ENCODE measurements at regions not wholly inside any gene's neighbourhood (a gene's known extent, or its start where the extent isn't known, plus 50 kb on each side); places are given as distances from the start of the nearest gene placed in this dataset.

DNA sequence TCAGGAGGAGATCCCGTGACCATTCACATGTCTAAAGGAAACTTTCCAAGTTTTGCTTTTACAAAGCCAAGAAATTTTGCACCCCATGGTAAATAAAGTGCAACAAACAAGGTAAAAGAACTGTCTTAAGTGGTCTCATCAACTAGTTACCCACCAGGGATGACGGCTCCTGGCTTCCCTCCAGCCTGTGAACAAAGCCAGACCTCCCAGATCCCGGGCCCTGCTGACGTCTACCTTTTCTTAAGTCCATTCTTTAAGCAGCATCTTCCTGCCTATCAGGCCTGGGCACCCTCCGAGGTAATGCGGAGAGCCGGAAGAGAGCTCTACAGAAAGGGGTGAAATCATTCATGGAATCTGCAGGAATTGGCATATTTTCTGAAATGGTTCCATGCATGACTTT, 58.0 kb upstream of the DAAM1 start:
- Histone ChIP-seq H3K9me3 (ENCODE audit: low read length) (no peaks in the 10 kb centered on the region), H4K20me1 (ENCODE audit: insufficient read depth, low read length) (no peaks in the 10 kb centered on the region), H3K27me3 (ENCODE audit: insufficient read depth, low read length) (no peaks in the 10 kb centered on the region), H3K4me2 (ENCODE audit: low read length) (no peak overlapping the region), H3K4me1 (ENCODE audit: insufficient read depth, low read length, severe bottlenecking) (peaks cover 29% of the 10 kb centered on the region), H3K4me3 (ENCODE audit: low read depth, low read length, poor library complexity, severe bottlenecking) (no peak overlapping the region), H3K9ac (ENCODE audit: low read length) (no peak overlapping the region), H3K27ac (ENCODE audit: low read depth, low read length, poor library complexity, severe bottlenecking) (no peak overlapping the region), H3K79me2 (ENCODE audit: insufficient read depth, low read length) (no peaks in the 10 kb centered on the region), H3K36me3 (ENCODE audit: insufficient read depth, low read length) (no peaks in the 10 kb centered on the region), H2AFZ (ENCODE audit: low read length) (no peak overlapping the region; the same call in 1 of the 2 replicates), H3F3A (ENCODE audit: insufficient read depth, low read length) (no peaks in the 10 kb centered on the region), H3K9me2 (ENCODE audit: low read depth, low read length) (no peaks in the 10 kb centered on the region)
- TF ChIP-seq, protein P1, sequence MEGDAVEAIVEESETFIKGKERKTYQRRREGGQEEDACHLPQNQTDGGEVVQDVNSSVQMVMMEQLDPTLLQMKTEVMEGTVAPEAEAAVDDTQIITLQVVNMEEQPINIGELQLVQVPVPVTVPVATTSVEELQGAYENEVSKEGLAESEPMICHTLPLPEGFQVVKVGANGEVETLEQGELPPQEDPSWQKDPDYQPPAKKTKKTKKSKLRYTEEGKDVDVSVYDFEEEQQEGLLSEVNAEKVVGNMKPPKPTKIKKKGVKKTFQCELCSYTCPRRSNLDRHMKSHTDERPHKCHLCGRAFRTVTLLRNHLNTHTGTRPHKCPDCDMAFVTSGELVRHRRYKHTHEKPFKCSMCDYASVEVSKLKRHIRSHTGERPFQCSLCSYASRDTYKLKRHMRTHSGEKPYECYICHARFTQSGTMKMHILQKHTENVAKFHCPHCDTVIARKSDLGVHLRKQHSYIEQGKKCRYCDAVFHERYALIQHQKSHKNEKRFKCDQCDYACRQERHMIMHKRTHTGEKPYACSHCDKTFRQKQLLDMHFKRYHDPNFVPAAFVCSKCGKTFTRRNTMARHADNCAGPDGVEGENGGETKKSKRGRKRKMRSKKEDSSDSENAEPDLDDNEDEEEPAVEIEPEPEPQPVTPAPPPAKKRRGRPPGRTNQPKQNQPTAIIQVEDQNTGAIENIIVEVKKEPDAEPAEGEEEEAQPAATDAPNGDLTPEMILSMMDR (IDR thresholded peaks at IDR 0.05; ENCODE audit: low read length) = no peak
- no peak for TF ChIP-seq EZH2 (IDR thresholded peaks at IDR 0.05; ENCODE audit: borderline replicate concordance, low read length)

DNA sequence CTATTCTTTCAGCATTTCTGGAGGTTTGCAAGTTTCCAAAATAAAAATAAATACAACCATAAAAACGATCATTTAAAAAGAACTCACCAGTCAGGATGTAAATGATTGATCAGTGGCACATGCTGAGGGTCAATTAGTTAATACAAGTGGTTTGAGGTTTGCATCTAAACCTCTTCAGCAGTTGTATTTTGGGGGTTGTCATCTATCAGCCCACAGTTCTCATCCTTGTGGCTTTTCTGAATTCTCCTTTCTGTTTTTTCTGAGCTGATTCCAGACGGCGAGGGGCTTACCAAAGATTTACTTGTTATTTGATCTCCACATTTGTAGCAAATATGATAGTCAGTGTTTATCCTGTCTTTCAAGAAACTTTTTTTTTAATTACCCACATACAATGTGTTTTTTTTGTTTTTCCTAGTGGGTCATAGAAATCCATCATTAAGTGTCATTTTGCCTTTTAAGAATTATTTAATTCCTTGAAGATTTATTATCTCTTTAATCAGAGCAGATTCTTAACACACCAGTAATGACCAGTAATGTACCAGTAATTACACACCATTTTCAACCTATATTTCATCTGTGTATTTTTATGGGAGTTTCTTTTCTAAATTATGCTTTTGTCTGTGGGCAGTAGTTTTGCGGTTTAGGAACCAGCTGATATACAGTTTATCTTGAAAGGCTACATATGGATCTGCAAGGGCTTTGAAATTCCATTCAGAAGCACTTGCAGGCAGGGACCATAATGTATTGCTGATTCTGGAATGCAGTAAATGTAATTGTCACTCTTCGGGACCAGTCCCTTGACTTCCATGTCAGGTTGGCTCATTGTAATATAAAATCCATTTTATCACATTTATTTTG, 56.3 kb upstream of the DAAM1 start:
- no peaks in the 10 kb centered on the region for H3K9me3 ChIP-seq (ENCODE audit: low read length)
- H3K4me2 ChIP-seq (ENCODE audit: low read length) = no peak overlapping the region
- H3K4me3 ChIP-seq (ENCODE audit: low read depth, low read length, poor library complexity, severe bottlenecking) = no peak overlapping the region
- no peaks in the 10 kb centered on the region for H3K79me2 ChIP-seq (ENCODE audit: insufficient read depth, low read length)
- no peaks in the 10 kb centered on the region for H3F3A ChIP-seq (ENCODE audit: insufficient read depth, low read length)
- no peaks in the 10 kb centered on the region for H4K20me1 ChIP-seq (ENCODE audit: insufficient read depth, low read length)
- no peaks in the 10 kb centered on the region for H3K9me2 ChIP-seq (ENCODE audit: low read depth, low read length)
- no peak overlapping the region for H3K9ac ChIP-seq (ENCODE audit: low read length)
- no peaks in the 10 kb centered on the region for H3K36me3 ChIP-seq (ENCODE audit: insufficient read depth, low read length)
- TF ChIP-seq EZH2 (IDR thresholded peaks at IDR 0.05; ENCODE audit: borderline replicate concordance, low read length) = no peak
- TF ChIP-seq, protein P1 (IDR thresholded peaks at IDR 0.05; ENCODE audit: low read length) = no peak
- H3K27me3 ChIP-seq (ENCODE audit: insufficient read depth, low read length) = no peaks in the 10 kb centered on the region
- H3K4me1 ChIP-seq (ENCODE audit: insufficient read depth, low read length, severe bottlenecking) = peaks cover 26% of the 10 kb centered on the region
- H2AFZ ChIP-seq (ENCODE audit: low read length) = no peak overlapping the region
- no peak overlapping the region for H3K27ac ChIP-seq (ENCODE audit: low read depth, low read length, poor library complexity, severe bottlenecking)

DNA sequence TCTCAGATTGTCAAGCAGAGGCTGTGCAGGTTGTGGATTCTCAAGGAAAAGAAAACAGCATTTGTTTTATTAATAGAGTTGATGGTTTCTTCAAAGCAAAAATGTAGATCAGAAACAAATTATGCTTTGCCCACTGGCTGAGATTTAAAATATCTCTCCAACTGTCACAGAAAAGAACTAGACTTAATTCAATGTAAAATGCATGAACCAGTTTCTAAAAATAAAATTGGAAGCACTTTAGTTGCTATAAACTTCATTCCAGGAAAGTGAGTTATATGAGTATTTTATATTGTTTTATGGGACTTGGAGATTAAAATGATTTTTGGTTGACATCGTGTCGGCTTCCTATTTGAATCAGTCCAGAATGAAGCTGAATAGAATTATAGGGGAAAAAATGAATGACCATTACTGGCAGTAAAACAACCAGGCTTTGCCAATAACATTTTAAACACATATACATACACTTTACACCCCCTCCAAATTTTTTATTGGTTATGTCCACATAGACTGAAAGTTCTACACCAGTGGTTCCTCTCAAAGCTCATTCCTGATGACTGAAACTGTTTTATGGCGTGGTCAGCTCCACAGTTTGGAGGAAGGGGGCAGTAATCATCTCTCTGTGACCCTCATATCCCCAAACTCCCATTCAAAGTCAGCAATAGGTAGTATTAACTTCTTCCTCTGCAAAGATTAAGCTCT, 55.5 kb upstream of the DAAM1 start:
- no peak overlapping the region for H3K27ac ChIP-seq (ENCODE audit: low read depth, low read length, poor library complexity, severe bottlenecking)
- no peaks in the 10 kb centered on the region for H3K9me3 ChIP-seq (ENCODE audit: low read length)
- H3F3A ChIP-seq (ENCODE audit: insufficient read depth, low read length) = no peaks in the 10 kb centered on the region
- no peak overlapping the region for H3K4me3 ChIP-seq (ENCODE audit: low read depth, low read length, poor library complexity, severe bottlenecking)
- no peaks in the 10 kb centered on the region for H3K27me3 ChIP-seq (ENCODE audit: insufficient read depth, low read length)
- H3K4me1 ChIP-seq (ENCODE audit: insufficient read depth, low read length, severe bottlenecking) = peaks cover 20% of the 10 kb centered on the region
- no peaks in the 10 kb centered on the region for H3K9me2 ChIP-seq (ENCODE audit: low read depth, low read length)
- no peaks in the 10 kb centered on the region for H3K79me2 ChIP-seq (ENCODE audit: insufficient read depth, low read length)
- H3K9ac ChIP-seq (ENCODE audit: low read length) = no peak overlapping the region
- TF ChIP-seq, protein P1 (IDR thresholded peaks at IDR 0.05; ENCODE audit: low read length) = peak; percentile 25; the same call in 1 of the 2 replicates
- TF ChIP-seq EZH2 (IDR thresholded peaks at IDR 0.05; ENCODE audit: borderline replicate concordance, low read length) = no peak
- H3K4me2 ChIP-seq (ENCODE audit: low read length) = no peak overlapping the region
- no peak overlapping the region for H2AFZ ChIP-seq (ENCODE audit: low read length)
- H3K36me3 ChIP-seq (ENCODE audit: insufficient read depth, low read length) = no peaks in the 10 kb centered on the region
- no peaks in the 10 kb centered on the region for H4K20me1 ChIP-seq (ENCODE audit: insufficient read depth, low read length)

All from OCI-LY1 (cell line).